Erythroblast (primary cell): ENCODE measurements at regions not wholly inside any gene's neighbourhood (a gene's known extent, or its start where the extent isn't known, plus 50 kb on each side); places are given as distances from the start of the nearest gene placed in this dataset.

Source experiments
- GATA1 ChIP-seq: IDR thresholded peaks from 2 replicates; pipeline ENCODE4 v1.6.1; 2011; ENCODE audit warnings: low read depth, mild to moderate bottlenecking, control low read depth, low read length, moderate library complexity
- POLR2A ChIP-seq: IDR thresholded peaks from 2 replicates; pipeline ENCODE4 v1.6.1; 2011; ENCODE audit warnings: mild to moderate bottlenecking, low read length

- TF ChIP-seq POLR2A (no peak), GATA1 (no peak)
Observed at GRCh38 chr5:29949301-29949872, 1244.1 kb upstream of the CDH6 start.
